ENCODE measurements at regions not wholly inside any gene's neighbourhood (a gene's known extent, or its start where the extent isn't known, plus 50 kb on each side); places are given as distances from the start of the nearest gene placed in this dataset.
"Not testable (repeated sequence)": the region's sequence is repeated elsewhere in the genome, so short reads cannot be mapped to it uniquely, and the experiment has no call there.

DNA sequence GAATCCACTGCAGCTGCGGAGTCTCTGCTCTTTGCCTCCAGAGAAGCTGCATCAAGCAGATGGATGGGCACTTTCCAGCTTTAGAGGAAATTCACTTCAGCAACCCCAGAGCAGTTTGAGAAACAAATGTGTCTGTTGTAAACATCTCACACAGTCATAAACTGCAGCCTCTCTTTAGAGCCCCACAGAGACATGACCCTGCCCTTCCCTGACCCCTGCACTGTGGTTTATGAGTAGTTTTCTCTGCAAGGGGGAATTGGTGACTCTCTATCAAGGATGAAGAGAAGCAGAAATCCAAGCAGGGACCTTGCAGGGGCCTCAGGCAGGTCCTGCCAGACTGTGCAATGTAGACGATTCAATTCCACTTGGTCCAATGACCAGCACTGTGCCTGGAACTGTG, 160.2 kb downstream of the SH2D4B start:
- DNase-seq = no peak

DNA sequence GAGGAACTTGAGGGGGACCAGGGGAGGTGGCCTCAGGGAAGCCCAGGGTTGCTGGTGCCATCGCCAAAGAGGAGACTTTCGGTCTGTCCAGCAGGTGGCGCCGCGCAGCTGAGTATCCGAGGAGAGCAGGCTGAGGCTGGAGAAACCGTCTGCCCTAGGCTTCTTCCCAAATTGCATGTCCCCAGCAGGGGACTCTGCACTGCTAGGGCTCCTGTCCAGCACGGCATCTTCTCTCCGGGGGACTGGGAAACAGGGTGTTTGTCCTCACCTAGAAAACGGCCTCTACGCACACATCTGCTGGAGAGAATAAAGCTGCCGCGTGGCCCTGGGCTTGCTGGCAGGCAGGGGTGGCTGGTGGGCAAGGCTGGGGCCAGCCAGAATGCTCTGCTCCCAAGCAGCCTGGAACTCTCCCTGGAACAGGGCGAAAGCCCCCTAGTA, 161.9 kb downstream of the SH2D4B start:
- DNase-seq = peak; percentile 81

DNA sequence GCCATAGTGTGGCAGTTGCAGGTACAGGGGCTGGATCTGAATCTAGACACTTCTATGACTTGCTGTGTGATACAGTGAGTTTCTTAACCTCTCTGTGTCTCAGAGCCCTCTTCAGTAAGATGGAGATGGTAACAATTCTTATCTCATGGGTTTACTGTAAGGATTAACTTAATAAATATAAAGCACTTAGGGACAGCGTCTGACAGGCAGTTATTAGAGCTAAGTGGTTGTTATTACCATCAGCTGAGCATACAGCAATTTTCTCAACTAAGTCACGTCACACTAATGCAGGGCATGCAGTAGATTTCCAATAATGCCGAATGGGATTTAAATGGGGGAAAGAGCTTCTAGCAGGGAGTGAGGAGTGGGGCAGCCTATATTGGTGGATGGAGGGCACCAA, 162.6 kb downstream of the SH2D4B start:
- DNase-seq = no peak

DNA sequence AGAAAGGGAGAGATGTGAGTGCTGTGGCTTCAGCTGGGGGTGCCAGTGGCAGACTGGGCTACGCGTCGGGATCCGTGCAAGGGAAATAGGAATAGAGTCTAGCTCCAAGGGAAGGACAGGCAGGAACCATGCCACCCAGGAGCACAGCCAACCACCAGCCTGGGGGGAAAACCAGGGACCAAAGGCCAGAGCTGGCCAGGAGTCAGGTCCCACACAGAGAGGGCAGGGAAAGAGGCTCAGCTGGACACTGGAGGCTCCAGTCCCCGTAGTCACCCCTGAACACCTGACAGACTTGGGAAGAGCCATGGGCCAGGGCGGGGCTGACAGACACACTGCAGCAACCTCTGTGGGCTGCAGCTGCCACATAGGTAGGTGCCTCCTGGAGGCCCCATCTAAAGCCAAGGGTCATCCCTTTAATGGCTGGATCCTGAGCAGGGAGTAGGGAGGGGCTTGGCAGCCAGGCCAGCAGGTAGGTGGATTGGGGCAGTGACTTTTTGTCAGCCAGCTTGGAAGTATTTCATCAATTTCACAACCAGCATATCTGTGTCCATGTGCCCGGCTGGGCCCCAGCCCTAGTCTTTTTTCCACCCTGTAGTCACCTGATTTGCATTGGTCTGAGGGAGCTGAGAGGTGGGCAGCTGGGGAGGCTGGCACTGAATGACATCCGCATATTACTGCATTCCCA, 163.2 kb downstream of the SH2D4B start:
- DNase-seq = no peak

DNA sequence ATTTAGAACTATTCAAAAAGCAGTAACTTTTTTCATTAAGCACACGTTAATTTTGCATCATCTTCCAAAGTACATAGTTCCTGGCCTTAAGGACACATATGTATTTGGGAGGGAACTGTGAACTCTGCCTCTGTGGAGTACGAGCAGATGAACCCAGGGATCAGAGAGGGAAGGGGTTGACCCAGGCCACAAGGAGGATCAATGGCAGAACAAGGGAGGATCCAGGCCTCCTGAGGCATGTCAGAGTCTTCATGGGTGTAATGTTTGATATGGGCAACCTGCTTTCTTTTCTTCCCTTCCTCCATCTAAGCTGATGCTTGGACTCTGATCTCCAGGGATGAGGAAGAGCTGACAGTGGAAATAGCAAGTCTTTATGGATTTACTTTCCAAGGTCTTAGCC, 164.0 kb downstream of the SH2D4B start:
- no peak for DNase-seq

DNA sequence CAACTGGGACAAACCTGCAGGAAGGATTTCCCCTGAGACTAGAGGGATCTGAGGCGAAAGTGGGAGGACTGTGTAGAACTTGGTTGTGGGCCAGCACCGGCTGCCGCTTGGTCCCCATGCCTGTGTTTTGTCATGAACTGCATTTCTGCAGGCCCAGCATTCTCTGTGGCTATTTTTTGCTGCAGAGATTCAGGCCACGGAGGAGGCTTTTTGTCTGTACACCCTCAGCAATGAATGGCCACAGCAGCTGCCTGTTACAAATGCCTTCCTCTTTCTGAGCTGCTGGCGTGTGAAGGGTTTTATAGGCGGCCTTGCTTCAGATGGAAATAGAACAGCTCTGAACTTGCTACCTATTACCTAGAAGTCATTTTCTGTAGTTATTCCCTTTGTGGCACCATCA, 164.4 kb downstream of the SH2D4B start:
- DNase-seq = no peak

DNA sequence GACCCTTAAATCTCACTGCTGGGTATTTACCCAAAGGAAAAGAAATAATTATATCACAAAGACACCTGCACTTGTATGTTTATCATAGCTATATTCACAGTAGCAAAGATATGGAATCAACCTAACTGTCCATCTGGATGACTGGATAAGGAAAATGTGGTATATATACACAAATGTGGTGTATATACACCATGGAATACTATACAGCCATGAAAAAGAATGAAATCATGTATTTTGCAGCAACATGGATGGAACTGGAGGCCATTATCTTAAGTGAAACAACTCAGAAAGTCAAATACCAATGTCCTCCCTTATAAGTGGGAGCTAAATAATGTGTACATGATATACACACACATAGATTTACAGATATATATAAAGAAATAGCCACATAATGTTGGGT, 168.2 kb downstream of the SH2D4B start:
- DNase-seq = no peak

DNA sequence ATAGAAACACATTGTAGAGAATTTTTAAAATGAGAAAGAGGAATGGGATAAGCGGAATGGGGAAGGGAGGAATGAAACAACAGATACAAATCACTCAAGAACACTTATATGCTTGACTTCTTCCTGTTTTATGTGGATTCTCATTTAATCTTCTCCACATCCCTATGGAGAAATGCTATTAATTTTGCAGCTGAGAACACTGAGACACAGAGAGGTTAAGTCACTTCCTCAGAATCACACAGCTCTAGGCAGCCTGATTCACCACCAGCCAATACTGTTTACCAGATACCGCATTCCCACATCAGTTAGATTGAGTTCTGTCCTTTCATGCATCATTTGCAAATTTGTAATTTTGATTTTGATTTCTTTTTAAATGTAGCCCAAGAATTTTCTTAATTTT, 170.5 kb downstream of the SH2D4B start:
- no peak for DNase-seq

DNA sequence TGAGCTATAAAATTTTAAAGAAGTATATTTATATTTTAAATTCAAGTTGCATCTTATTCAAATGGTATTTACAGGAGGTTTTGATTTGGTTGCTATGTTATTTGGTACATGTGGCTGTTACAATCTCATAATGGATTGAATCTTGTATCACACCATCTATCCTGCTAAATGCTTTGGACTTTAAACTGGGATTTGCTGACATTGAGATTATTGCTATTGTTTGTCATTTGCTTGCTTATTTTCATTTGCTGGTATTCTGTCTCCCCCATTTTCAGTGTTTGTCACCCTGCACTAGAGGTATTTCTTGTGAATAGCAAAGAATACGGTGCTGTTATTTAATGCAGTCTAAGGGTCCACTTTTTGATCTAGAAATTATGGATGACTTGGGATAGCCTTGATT, 171.1 kb downstream of the SH2D4B start:
- no peak for DNase-seq

DNA sequence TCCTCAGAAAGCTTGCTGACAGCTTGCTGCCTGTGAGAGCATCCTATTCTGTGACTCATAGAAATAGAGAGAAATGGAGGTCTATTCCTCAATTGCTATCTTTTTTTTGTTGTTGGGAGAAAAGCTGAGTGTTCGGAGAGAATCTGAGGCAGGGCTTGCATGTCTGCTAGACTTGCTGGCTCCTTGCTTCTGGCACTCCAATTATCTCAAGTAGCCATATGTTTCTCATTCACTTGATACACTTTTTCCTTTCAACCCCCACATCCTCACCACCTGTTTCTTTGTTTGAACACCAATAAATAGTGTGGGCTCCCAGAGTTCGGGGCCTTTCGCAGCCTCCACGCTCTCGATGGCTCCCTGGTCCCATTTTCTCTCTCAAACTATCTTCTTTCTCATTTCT, 172.2 kb downstream of the SH2D4B start:
- no peak for DNase-seq

DNA sequence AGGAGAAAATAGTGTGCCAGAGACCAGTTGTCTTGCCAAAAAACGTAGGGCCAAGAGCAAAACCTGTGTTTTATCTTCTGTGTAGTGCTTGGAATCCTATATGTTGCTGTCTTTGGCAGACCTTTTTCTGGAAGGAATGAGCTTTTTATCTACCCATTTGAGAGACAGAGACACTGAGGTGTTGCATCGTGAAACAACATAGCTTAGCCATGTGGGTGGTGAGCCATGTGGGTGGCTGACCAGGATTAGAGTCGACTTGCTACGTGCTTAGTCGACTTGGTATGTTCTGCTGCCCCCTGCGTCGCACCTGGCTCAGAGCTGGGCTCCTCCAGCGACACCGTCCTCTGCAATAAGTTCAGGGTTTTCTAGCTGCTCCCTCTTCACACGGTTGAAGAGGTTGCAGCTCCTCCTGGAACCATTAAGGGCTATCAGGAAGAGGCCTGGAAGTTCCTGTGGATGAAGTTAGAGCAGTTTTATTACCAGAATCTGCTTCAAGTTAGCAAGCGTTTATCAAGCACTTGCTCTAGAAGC, 175.8 kb downstream of the SH2D4B start:
- no peak for DNase-seq

DNA sequence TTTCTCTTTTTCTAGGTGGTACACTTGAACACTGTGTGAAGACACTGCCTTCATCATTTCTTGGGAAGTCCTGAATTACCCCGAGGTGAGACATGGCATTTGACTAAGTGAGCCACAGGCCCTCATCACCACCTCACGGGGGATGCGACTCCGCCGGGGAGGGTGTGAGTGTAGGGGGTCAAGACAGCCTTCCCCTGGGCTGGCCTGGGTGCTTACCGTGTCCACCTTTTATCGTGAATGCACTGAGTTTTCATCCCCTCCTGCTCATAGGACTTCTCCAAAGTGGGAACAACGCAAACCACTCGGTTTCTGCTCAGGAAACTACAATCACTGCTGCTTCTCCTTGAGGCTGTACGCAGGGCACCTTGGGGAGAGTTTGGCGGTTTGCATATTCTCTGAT, 176.9 kb downstream of the SH2D4B start:
- DNase-seq = no peak

DNA sequence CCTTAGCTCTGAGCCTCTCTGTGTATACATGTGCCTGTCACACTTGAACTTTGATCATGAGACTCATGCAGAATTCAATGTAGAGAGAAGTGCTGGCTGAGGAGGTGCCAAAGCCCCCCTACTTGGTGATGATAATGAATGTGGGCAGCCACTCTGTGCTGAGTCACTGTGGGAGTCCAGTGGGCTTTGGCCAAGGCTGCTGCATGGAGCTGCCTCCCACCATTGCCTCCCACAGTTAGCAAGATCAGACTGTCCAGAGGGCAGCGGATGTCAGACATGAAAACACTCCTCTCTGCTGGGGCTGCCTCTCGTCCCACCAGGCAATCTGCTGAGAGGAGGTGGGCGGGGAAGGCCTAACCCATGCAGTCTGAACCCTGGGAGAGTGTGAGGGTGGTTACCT, 180.3 kb downstream of the SH2D4B start:
- no peak for DNase-seq

DNA sequence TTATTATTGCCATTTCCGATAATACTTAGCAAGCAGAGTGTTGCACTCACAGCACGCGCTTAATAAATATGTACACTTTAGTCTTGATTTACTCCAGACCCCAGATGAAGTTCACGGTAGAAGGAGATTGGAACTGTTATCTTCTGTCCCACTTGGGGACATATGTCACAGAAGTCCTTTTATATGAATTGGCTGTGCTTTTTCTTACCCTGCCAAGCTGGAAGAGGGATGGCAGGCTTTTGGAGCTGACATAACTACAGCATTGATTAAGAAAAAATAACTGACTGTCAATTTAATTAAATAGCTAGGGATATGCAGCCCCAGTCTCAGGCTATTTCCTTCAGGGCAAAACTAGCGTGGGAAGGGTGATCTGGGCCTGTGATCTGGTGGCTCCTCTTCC, 182.2 kb downstream of the SH2D4B start:
- no peak for DNase-seq

DNA sequence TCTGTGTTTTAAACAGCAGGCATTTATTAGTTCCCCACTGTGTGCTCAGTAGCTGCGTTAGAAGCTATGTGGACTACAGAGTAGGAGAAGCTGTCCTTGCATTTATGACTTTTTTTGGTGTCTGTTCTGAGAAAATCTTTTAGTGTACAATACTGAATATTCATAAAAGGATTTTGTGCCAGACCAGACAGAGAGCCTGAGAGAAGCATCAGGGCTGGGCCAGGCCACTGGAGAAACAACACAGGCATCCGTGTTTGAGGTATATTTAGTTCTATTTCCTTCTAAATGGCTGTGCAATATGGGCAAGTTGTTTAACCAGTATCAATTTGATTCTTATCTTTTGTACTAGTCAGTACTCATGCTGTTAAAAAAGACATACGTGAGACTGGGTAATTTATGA, 182.8 kb downstream of the SH2D4B start:
- no peak for DNase-seq

DNA sequence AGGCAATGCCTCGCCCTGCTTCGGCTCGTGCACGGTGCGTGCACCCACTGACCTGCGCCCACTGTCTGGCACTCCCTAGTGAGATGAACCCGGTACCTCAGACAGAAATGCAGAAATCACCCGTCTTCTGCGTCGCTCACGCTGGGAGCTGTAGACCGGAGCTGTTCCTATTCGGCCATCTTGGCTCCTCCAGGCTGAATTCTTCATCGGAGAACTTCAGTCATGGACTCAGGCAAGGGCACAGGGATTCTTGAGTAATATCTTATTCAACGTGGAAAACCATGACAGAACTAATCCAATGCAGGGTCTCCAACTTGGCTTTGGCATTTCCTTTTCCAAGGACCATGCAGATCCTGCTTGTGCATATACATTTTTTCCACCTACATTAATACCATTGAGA, 190.7 kb downstream of the SH2D4B start:
- DNase-seq = not testable (repeated sequence)

DNA sequence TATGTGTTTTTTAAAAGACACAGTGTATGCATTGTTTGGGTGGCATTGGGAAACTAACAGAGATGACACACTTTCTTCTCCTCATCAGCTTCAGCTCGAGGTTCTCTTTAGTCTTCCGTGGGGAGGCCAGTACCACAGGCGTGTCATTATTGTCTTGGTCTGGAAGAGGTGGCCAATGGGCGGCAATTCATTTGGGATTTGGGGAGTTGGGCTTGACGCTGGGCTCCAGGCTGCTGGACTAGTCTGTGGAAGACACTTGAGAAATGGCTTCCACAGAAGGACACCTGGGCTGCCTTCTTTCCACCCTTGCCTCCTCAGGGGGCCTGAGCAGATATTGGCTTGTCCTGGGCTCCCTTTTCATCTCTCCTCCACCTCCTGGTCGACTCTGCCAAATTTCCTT, 192.2 kb downstream of the SH2D4B start:
- no peak for DNase-seq

DNA sequence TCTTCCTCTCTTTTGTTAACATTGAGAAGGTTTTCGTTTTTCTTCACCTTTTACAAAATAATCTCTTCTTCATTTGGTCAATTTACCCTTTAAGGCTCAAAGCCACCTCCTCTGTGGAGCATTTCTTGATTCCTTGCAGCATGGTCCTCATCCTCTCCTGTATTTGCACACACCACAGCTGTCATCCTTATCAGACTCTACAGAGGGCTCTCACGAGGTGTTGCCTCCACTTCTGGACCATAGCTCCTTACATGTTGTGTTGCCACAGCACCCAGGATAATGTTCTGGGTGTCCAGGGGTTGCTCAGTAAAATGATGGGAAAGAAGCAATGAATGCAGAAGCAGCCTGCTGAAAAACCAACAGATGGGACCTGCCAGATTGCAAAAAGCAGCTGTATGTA, 192.8 kb downstream of the SH2D4B start:
- no peak for DNase-seq

DNA sequence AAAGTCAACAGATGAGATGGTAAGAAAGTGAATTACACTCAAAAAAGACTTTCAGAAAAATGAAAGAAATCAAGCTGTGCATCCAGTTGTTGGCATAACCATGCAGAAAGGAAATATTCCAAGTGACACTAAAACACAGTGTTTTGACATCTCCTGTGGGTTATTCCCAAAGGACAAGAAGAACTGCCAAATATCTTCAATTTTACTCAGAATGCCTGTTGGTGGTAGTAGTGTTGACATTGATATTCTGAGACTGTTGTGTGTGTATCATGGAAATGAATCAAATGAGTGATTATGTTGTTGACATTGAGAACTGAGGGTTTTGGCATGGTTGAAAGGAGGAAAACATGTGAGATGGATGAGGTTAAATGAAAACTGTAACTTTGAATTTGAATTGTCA, 196.9 kb downstream of the SH2D4B start:
- DNase-seq = no peak

DNA sequence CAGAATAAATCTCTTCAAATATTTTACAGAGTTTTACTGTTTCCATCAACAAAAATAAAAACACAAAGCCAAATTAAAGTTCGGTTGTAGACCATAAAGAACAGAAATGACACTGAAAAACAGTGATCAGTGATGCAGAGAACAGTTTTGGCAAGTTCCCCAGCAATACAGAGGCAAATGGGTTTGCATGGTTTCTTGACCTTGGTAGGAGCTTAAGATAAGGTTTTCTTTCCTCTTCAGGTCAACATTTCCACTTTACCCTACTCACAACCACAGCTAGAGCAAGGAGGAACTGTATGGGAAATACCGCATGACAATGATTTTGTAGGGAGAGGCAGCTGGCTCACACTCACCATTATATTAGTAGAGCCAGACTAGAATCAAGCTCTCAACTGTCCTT, 199.5 kb downstream of the SH2D4B start:
- no peak for DNase-seq

DNA sequence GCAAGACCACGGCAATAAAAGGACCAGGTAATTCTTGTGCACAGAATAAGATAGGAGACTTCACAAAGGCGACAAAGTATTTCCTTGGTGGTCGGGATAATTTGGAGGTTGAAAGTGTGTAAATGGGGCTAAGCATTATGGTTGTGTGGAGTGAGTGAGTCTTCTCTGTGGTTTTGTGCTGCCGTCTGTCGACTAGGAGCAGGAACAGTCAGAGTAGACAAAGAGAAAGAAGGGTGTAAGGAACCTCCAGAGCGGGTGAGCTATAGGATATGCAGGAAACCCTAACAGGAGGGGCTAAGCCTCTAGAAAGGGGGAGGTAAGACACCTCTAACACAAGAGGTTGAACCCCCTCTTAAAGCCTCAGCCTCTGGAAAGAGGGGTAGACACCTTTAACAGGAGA, 201.6 kb downstream of the SH2D4B start:
- no peak for DNase-seq

DNA sequence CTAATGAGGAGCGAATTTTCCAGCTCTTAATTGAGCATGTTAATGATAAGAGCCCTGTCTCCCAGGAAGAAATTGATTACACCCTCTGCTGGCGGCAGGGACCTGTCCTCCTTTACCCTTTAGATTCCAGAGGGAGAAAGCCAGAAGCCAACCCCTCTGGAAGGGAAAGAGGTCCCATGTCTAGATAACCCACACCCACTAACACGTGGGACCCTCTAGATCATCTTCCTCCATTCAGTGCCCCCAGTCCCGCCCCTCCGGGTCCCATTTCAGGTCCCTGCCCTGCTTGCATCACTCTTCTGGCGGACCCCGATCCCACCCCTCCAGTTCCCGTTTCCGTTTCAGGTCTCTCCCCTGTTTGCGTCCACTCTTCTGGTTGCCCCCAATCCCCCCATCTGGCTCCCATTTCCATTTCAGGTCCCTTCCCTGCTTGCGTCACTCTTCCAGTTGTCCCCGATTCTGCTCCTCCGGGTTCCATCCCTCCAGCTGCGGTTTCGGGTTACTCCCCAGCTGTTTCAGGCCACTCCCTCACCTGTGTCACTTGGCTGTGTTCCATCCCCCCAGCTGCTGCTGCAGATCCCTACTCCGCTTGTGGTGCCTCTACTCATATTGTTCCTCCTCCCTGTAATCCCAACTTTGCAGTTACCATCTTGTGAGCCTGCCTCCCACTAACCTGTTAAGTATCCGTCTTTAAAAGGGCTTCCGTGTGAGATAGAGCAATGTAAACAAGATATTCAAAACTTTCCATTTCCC, 202.4 kb downstream of the SH2D4B start:
- no peak for DNase-seq

DNA sequence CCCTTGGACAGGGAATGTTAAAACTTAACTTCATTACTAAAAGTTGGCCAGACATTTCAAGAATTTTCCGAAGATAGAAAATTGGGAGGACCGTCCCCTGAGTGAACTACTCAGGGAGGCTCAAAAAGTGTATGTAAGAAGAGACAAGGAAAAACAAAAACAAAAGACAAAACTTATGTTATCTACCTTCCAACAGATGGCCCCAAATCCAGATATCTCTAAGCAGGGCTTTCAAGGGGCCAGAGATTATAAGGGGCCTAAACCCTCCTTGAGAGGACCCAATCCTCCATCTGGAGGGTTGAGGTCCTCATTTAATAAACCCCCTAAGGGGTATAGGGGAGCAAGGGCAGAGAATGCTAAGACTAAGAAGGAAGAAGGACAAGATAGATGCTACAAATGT, 203.6 kb downstream of the SH2D4B start:
- DNase-seq = no peak

DNA sequence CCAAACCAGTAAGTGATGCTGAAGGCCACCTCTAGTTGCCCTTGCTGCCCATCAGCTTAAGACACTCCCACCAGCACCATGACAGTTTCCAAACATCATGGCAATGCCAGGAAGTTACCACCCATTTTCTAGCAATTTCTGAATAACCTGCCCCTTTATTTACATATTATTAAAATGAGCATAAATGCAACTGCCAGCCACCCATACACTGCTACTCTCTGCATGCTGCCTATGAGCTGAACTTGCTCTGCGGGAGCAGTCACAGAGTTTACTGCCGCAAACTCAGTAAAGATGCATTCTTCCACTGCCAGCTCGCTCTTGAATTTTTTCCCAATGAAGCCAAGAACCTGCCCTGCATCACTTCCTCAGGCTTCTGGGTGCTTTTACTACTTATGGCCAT, 212.6 kb downstream of the SH2D4B start:
- no peak for DNase-seq
